ENCODE measurements at regions not wholly inside any gene's neighbourhood (a gene's known extent, or its start where the extent isn't known, plus 50 kb on each side); places are given as distances from the start of the nearest gene placed in this dataset.

GRCh38 chr6:27176523-27177484 lies 70.7 kb upstream of the PRSS16 start:
- peak; percentile 64 to 75 (median 72) for DNase-seq
- intact Hi-C loops (cut with DNase I), result no loop called here
- H3K27me3 ChIP-seq, result no peaks in the 10 kb centered on the region
- WGBS, 2 donors, result 4 to 8% methylated on average over 38 of the region's 38 CpGs
- ATAC-seq, result peak; percentile 70
- H3K4me1 ChIP-seq, result peaks cover 19% of the 10 kb centered on the region
- H3K4me3 ChIP-seq, result peak overlapping the region; percentile 43 to 74
- no peaks in the 10 kb centered on the region for H3K9me3 ChIP-seq
- no peaks in the 10 kb centered on the region for H3K36me3 ChIP-seq (replicated peaks in 1 of 2; ENCODE audit: insufficient read depth in 1 of 2, low read depth in 2 of 2)
- peak overlapping the region; percentile 72 to 86 (median 77) for H3K27ac ChIP-seq
- no peak for TF ChIP-seq CTCF (IDR thresholded peaks at IDR 0.05)
- TF ChIP-seq POLR2A (IDR thresholded peaks at IDR 0.05), result no peak

GRCh38 chr6:27177485-27178406 lies 69.8 kb upstream of the PRSS16 start:
- DNase-seq, result peak; percentile 80 to 87 (median 86)
- H3K4me3 ChIP-seq, result peak overlapping the region; percentile 43 to 74
- intact Hi-C loops (cut with DNase I), result no loop called here
- peak overlapping the region; percentile 72 to 86 (median 77) for H3K27ac ChIP-seq
- 0 to 1% methylated on average over 16 to 39 of the region's 39 CpGs for WGBS, 2 donors
- TF ChIP-seq CTCF (IDR thresholded peaks at IDR 0.05) (peak; percentile 7 to 57 (median 51)), POLR2A (IDR thresholded peaks at IDR 0.05) (peak in 2 of 3 donors; percentile 58 to 62)
- H3K36me3 ChIP-seq (replicated peaks in 1 of 2; ENCODE audit: insufficient read depth in 1 of 2, low read depth in 2 of 2), result no peaks in the 10 kb centered on the region
- no peaks in the 10 kb centered on the region for H3K27me3 ChIP-seq
- peak; percentile 87 for ATAC-seq
- no peaks in the 10 kb centered on the region for H3K9me3 ChIP-seq
- peaks cover 19% of the 10 kb centered on the region for H3K4me1 ChIP-seq

- no peak for TF ChIP-seq CTCF (IDR thresholded peaks at IDR 0.05)
- TF ChIP-seq POLR2A (IDR thresholded peaks at IDR 0.05), result no peak
- intact Hi-C loops (cut with DNase I), result no loop called here
- peak overlapping the region in 3 of 4 donors; percentile 72 to 86 (median 81) for H3K27ac ChIP-seq
- H3K27me3 ChIP-seq, result no peaks in the 10 kb centered on the region
- no peaks in the 10 kb centered on the region for H3K9me3 ChIP-seq
- H3K36me3 ChIP-seq (replicated peaks in 1 of 2; ENCODE audit: insufficient read depth in 1 of 2, low read depth in 2 of 2), result no peaks in the 10 kb centered on the region
- WGBS, 2 donors, result 3 to 13% methylated on average over 21 of the region's 21 CpGs
- peak overlapping the region; percentile 43 to 74 for H3K4me3 ChIP-seq
- peak; percentile 9 for ATAC-seq
- DNase-seq, result peak in 2 of 4 donors; percentile 13 to 24
- H3K4me1 ChIP-seq, result peaks cover 19% of the 10 kb centered on the region
Measured at GRCh38 chr6:27178407-27178730, 69.1 kb upstream of the PRSS16 start.

- H3K4me1 ChIP-seq, result peaks cover 19% of the 10 kb centered on the region
- no peak overlapping the region for H3K27ac ChIP-seq
- WGBS, 2 donors, result 43 to 58% methylated on average over 15 of the region's 15 CpGs
- no peaks in the 10 kb centered on the region for H3K36me3 ChIP-seq (replicated peaks in 1 of 2; ENCODE audit: insufficient read depth in 1 of 2, low read depth in 2 of 2)
- no peak overlapping the region for H3K4me3 ChIP-seq
- DNase-seq, result no peak
- no peaks in the 10 kb centered on the region for H3K27me3 ChIP-seq
- intact Hi-C loops (cut with DNase I), result no loop called here
- no peaks in the 10 kb centered on the region for H3K9me3 ChIP-seq
- no peak for TF ChIP-seq CTCF (IDR thresholded peaks at IDR 0.05)
- no peak for TF ChIP-seq POLR2A (IDR thresholded peaks at IDR 0.05)
- no peak for ATAC-seq
Measured at GRCh38 chr6:27178860-27179259, 68.6 kb upstream of the PRSS16 start.

Data from body of pancreas (tissue), 4 donors.